ENCODE measurements at regions not wholly inside any gene's neighbourhood (a gene's known extent, or its start where the extent isn't known, plus 50 kb on each side); places are given as distances from the start of the nearest gene placed in this dataset.

GRCh38 chr4:122244764-122245163 is 92.6 kb downstream of the BLTP1 start:
- Histone ChIP-seq H3K4me3 (ENCODE audit: low read length) (no peak overlapping the region), H3K9ac (ENCODE audit: low read length) (no peak overlapping the region), H3K27me3 (ENCODE audit: low read depth, low read length) (no peaks in the 10 kb centered on the region), H3K27ac (ENCODE audit: low read length) (no peak overlapping the region), H3K9me3 (ENCODE audit: insufficient read depth, low read length) (no peaks in the 10 kb centered on the region), H2AFZ (ENCODE audit: low read depth, low read length) (no peak overlapping the region), H3K4me1 (ENCODE audit: low read length) (no peaks in the 10 kb centered on the region), H3K36me3 (replicated peaks; ENCODE audit: low read depth, low read length) (no peaks in the 10 kb centered on the region), H3K79me2 (ENCODE audit: low read length) (no peaks in the 10 kb centered on the region), H4K20me1 (ENCODE audit: insufficient read depth, low read length) (no peaks in the 10 kb centered on the region), H3K4me2 (ENCODE audit: low read length) (no peak overlapping the region)
- TF ChIP-seq EZH2phosphoT487 (IDR thresholded peaks at IDR 0.05; ENCODE audit: low read depth) = no peak
- TF ChIP-seq CTCF (IDR thresholded peaks at IDR 0.05; ENCODE audit: low read depth, low read length) = no peak

GRCh38 chr4:122246551-122246950 is 94.4 kb downstream of the BLTP1 start:
- no peak for TF ChIP-seq CTCF (IDR thresholded peaks at IDR 0.05; ENCODE audit: low read depth, low read length)
- TF ChIP-seq EZH2phosphoT487 (IDR thresholded peaks at IDR 0.05; ENCODE audit: low read depth) = no peak
- H2AFZ ChIP-seq (ENCODE audit: low read depth, low read length) = no peak overlapping the region
- no peaks in the 10 kb centered on the region for H3K27me3 ChIP-seq (ENCODE audit: low read depth, low read length)
- no peaks in the 10 kb centered on the region for H3K9me3 ChIP-seq (ENCODE audit: insufficient read depth, low read length)
- H3K4me3 ChIP-seq (ENCODE audit: low read length) = no peak overlapping the region
- H4K20me1 ChIP-seq (ENCODE audit: insufficient read depth, low read length) = no peaks in the 10 kb centered on the region
- H3K79me2 ChIP-seq (ENCODE audit: low read length) = no peaks in the 10 kb centered on the region
- no peaks in the 10 kb centered on the region for H3K36me3 ChIP-seq (replicated peaks; ENCODE audit: low read depth, low read length)
- H3K4me1 ChIP-seq (ENCODE audit: low read length) = no peaks in the 10 kb centered on the region
- no peak overlapping the region for H3K27ac ChIP-seq (ENCODE audit: low read length)
- H3K4me2 ChIP-seq (ENCODE audit: low read length) = no peak overlapping the region
- H3K9ac ChIP-seq (ENCODE audit: low read length) = no peak overlapping the region

- no peaks in the 10 kb centered on the region for H3K36me3 ChIP-seq (replicated peaks; ENCODE audit: low read depth, low read length)
- H4K20me1 ChIP-seq (ENCODE audit: insufficient read depth, low read length) = no peaks in the 10 kb centered on the region
- no peaks in the 10 kb centered on the region for H3K9me3 ChIP-seq (ENCODE audit: insufficient read depth, low read length)
- H3K79me2 ChIP-seq (ENCODE audit: low read length) = no peaks in the 10 kb centered on the region
- H3K4me3 ChIP-seq (ENCODE audit: low read length) = no peak overlapping the region
- no peaks in the 10 kb centered on the region for H3K4me1 ChIP-seq (ENCODE audit: low read length)
- no peak overlapping the region for H3K27ac ChIP-seq (ENCODE audit: low read length)
- H2AFZ ChIP-seq (ENCODE audit: low read depth, low read length) = no peak overlapping the region
- H3K27me3 ChIP-seq (ENCODE audit: low read depth, low read length) = no peaks in the 10 kb centered on the region
- no peak overlapping the region for H3K4me2 ChIP-seq (ENCODE audit: low read length)
- no peak overlapping the region for H3K9ac ChIP-seq (ENCODE audit: low read length)
- TF ChIP-seq EZH2phosphoT487 (IDR thresholded peaks at IDR 0.05; ENCODE audit: low read depth) (no peak), CTCF (IDR thresholded peaks at IDR 0.05; ENCODE audit: low read depth, low read length) (no peak)
Observed at GRCh38 chr4:122249357-122249756, 97.2 kb downstream of the BLTP1 start.

GRCh38 chr4:122252584-122252983 is 100.5 kb downstream of the BLTP1 start:
- H3K4me1 ChIP-seq (ENCODE audit: low read length) = no peaks in the 10 kb centered on the region
- no peak overlapping the region for H2AFZ ChIP-seq (ENCODE audit: low read depth, low read length)
- TF ChIP-seq EZH2phosphoT487 (IDR thresholded peaks at IDR 0.05; ENCODE audit: low read depth) (no peak), CTCF (IDR thresholded peaks at IDR 0.05; ENCODE audit: low read depth, low read length) (no peak)
- H3K27me3 ChIP-seq (ENCODE audit: low read depth, low read length) = no peaks in the 10 kb centered on the region
- no peaks in the 10 kb centered on the region for H4K20me1 ChIP-seq (ENCODE audit: insufficient read depth, low read length)
- no peak overlapping the region for H3K4me2 ChIP-seq (ENCODE audit: low read length)
- no peak overlapping the region for H3K27ac ChIP-seq (ENCODE audit: low read length)
- H3K36me3 ChIP-seq (replicated peaks; ENCODE audit: low read depth, low read length) = peaks cover 14% of the 10 kb centered on the region
- H3K9ac ChIP-seq (ENCODE audit: low read length) = no peak overlapping the region
- H3K4me3 ChIP-seq (ENCODE audit: low read length) = no peak overlapping the region
- H3K9me3 ChIP-seq (ENCODE audit: insufficient read depth, low read length) = no peaks in the 10 kb centered on the region
- H3K79me2 ChIP-seq (ENCODE audit: low read length) = no peaks in the 10 kb centered on the region
